ENCODE measurements at regions not wholly inside any gene's neighbourhood (a gene's known extent, or its start where the extent isn't known, plus 50 kb on each side); places are given as distances from the start of the nearest gene placed in this dataset.

GRCh38 chr2:220704081-220704480 is 868.0 kb downstream of the EPHA4 start:
- no peak for TF ChIP-seq CTCF (IDR thresholded peaks at IDR 0.05; ENCODE audit: insufficient read depth, missing control alignments)
- DNase-seq (ENCODE audit: insufficient read length, low spot score): no peak
- FAIRE-seq: no peak

GRCh38 chr2:220704810-220705209 is 867.3 kb downstream of the EPHA4 start:
- FAIRE-seq: no peak
- no peak for TF ChIP-seq CTCF (IDR thresholded peaks at IDR 0.05; ENCODE audit: insufficient read depth, missing control alignments)
- no peak for DNase-seq (ENCODE audit: insufficient read length, low spot score)

- no peak for FAIRE-seq
- TF ChIP-seq CTCF (IDR thresholded peaks at IDR 0.05; ENCODE audit: insufficient read depth, missing control alignments): no peak
Observed at GRCh38 chr2:220705678-220706077, 866.4 kb downstream of the EPHA4 start.

GRCh38 chr2:220707261-220707660 is 864.8 kb downstream of the EPHA4 start:
- TF ChIP-seq CTCF (IDR thresholded peaks at IDR 0.05; ENCODE audit: insufficient read depth, missing control alignments): no peak
- FAIRE-seq (no peak), DNase-seq (ENCODE audit: insufficient read length, low spot score) (no peak)

More at GRCh38 chr2:220705678-220706077, 866.4 kb downstream of the EPHA4 start:
- no peak for DNase-seq (ENCODE audit: insufficient read length, low spot score)

- TF ChIP-seq CTCF (IDR thresholded peaks at IDR 0.05; ENCODE audit: insufficient read depth, missing control alignments): no peak
- FAIRE-seq (no peak), DNase-seq (ENCODE audit: insufficient read length, low spot score) (no peak)
Observed at GRCh38 chr2:220708366-220708765, 863.7 kb downstream of the EPHA4 start.

- no peak for TF ChIP-seq CTCF (IDR thresholded peaks at IDR 0.05; ENCODE audit: insufficient read depth, missing control alignments)
- DNase-seq (ENCODE audit: insufficient read length, low spot score): no peak
Observed at GRCh38 chr2:220717283-220717682, 854.8 kb downstream of the EPHA4 start.

GRCh38 chr2:220736778-220737177 is 835.3 kb downstream of the EPHA4 start:
- no peak for TF ChIP-seq CTCF (IDR thresholded peaks at IDR 0.05; ENCODE audit: insufficient read depth, missing control alignments)
- FAIRE-seq: no peak

More at GRCh38 chr2:220717283-220717682, 854.8 kb downstream of the EPHA4 start:
- FAIRE-seq: no peak

More at GRCh38 chr2:220736778-220737177, 835.3 kb downstream of the EPHA4 start:
- no peak for DNase-seq (ENCODE audit: insufficient read length, low spot score)
